Calu3 (cell line): ENCODE measurements at regions not wholly inside any gene's neighbourhood (a gene's known extent, or its start where the extent isn't known, plus 50 kb on each side); places are given as distances from the start of the nearest gene placed in this dataset.

Experiments
- BruUV-seq: library from RNA; stranded (reverse); fragments of 400-500 nt; replicated peaks from 2 replicates; lab custom pipeline; 2021; lab: Mats Ljungman, UMichigan
- CTCF ChIA-PET: fragments of 300-600 bp; sonication (Branson Sonifier 250); formaldehyde crosslinking; loops from one replicate; lab custom pipeline; 2022; ENCODE audit warnings: antibody characterized with exemption; lab: Charles Lee
- DNase-seq: peaks from one replicate; pipeline ENCODE4 v3.0.0; 2022
- H3K27ac Mint-ChIP-seq: one replicate; pipeline ENCODE4 v1.8.0; 2022; ENCODE audit warnings: mixed read lengths; ENCODE audit not compliant: unreplicated experiment
- H3K27me3 Mint-ChIP-seq: one replicate; pipeline ENCODE4 v1.8.0; 2022; ENCODE audit warnings: mixed read lengths; ENCODE audit not compliant: unreplicated experiment
- H3K36me3 Mint-ChIP-seq: one replicate; pipeline ENCODE4 v1.8.0; 2022; ENCODE audit warnings: mild to moderate bottlenecking, moderate library complexity, mixed read lengths; ENCODE audit not compliant: insufficient read depth, unreplicated experiment
- H3K4me1 Mint-ChIP-seq: one replicate; pipeline ENCODE4 v1.8.0; 2022; ENCODE audit warnings: mild to moderate bottlenecking, low read depth, mixed read lengths; ENCODE audit not compliant: unreplicated experiment
- H3K4me3 Mint-ChIP-seq: one replicate; pipeline ENCODE4 v1.8.0; 2022; ENCODE audit warnings: mild to moderate bottlenecking, low read depth, moderate library complexity, mixed read lengths; ENCODE audit not compliant: unreplicated experiment
- H3K9me3 Mint-ChIP-seq: one replicate; pipeline ENCODE4 v1.8.0; 2022; ENCODE audit warnings: low read depth, mixed read lengths; ENCODE audit not compliant: unreplicated experiment
- CTCF ChIP-seq: fragments of 200-600 bp; IDR thresholded peaks from one replicate; pipeline ENCODE4 v1.8.0; 2022; ENCODE audit warnings: antibody characterized with exemption; ENCODE audit not compliant: unreplicated experiment
- intact Hi-C: fragments of 100-400 bp; cut with micrococcal nuclease; formaldehyde crosslinking; loops from one replicate; pipeline ENCODE4 v1.10.0; 2022; ENCODE audit not compliant: unreplicated experiment

- intact Hi-C loops: no loop called here
- no peak for DNase-seq
- BruUV-seq: no TSS peak
Observed at GRCh38 chr10:108250936-108251620, 1086.6 kb upstream of the SORCS1 start.

GRCh38 chr10:108249940-108250339 lies 1085.4 kb upstream of the SORCS1 start:
- intact Hi-C loops: no loop called here
- H3K27me3 Mint-ChIP-seq: no peaks in the 10 kb centered on the region
- no peak for DNase-seq
- TF ChIP-seq CTCF: no peak
- no peaks in the 10 kb centered on the region for H3K36me3 Mint-ChIP-seq
- H3K4me3 Mint-ChIP-seq: no peak overlapping the region
- BruUV-seq: no TSS peak
- CTCF ChIA-PET: no interaction called here
- H3K27ac Mint-ChIP-seq: no peak overlapping the region
- H3K4me1 Mint-ChIP-seq: no peaks in the 10 kb centered on the region
- H3K9me3 Mint-ChIP-seq: peaks cover 3% of the 10 kb centered on the region

More at GRCh38 chr10:108250936-108251620, 1086.6 kb upstream of the SORCS1 start:
- H3K4me3 Mint-ChIP-seq: no peak overlapping the region
- H3K27ac Mint-ChIP-seq: no peak overlapping the region
- no peak for TF ChIP-seq CTCF
- CTCF ChIA-PET: no interaction called here
- no peaks in the 10 kb centered on the region for H3K27me3 Mint-ChIP-seq
- H3K36me3 Mint-ChIP-seq: no peaks in the 10 kb centered on the region
- H3K4me1 Mint-ChIP-seq: no peaks in the 10 kb centered on the region
- peaks cover 3% of the 10 kb centered on the region for H3K9me3 Mint-ChIP-seq

- no peaks in the 10 kb centered on the region for H3K36me3 Mint-ChIP-seq
- H3K27ac Mint-ChIP-seq: no peak overlapping the region
- DNase-seq: no peak
- peaks cover 7% of the 10 kb centered on the region for H3K9me3 Mint-ChIP-seq
- intact Hi-C loops: no loop called here
- no TSS peak for BruUV-seq
- CTCF ChIA-PET: no interaction called here
- no peaks in the 10 kb centered on the region for H3K27me3 Mint-ChIP-seq
- TF ChIP-seq CTCF: no peak
- H3K4me3 Mint-ChIP-seq: no peak overlapping the region
- no peaks in the 10 kb centered on the region for H3K4me1 Mint-ChIP-seq
Observed at GRCh38 chr10:108244443-108245228, 1080.1 kb upstream of the SORCS1 start.

- H3K9me3 Mint-ChIP-seq: peaks cover 7% of the 10 kb centered on the region
- BruUV-seq: no TSS peak
- no peak for TF ChIP-seq CTCF
- no peak overlapping the region for H3K4me3 Mint-ChIP-seq
- DNase-seq: no peak
- CTCF ChIA-PET: no interaction called here
- no peaks in the 10 kb centered on the region for H3K36me3 Mint-ChIP-seq
- H3K27ac Mint-ChIP-seq: no peak overlapping the region
- H3K27me3 Mint-ChIP-seq: no peaks in the 10 kb centered on the region
- intact Hi-C loops: no loop called here
- H3K4me1 Mint-ChIP-seq: no peaks in the 10 kb centered on the region
Observed at GRCh38 chr10:108241166-108241565, 1076.7 kb upstream of the SORCS1 start.
